Sigmoid colon (tissue), 6 donors: ENCODE measurements at regions not wholly inside any gene's neighbourhood (a gene's known extent, or its start where the extent isn't known, plus 50 kb on each side); places are given as distances from the start of the nearest gene placed in this dataset.

Source experiments
- DNase-seq: peaks from one replicate; pipeline ENCODE4 v3.0.0-alpha.2; 2019
- H3K27ac ChIP-seq, 4 donors: fragments of 200-600 bp; sonication (generic); one replicate each; pipeline ENCODE4 v1.5.1; 2016 to 2019; ENCODE audit warnings: mild to moderate bottlenecking in 1 of 4
- H3K27me3 ChIP-seq, 3 donors: fragments of 200-600 bp; sonication (generic); one replicate each; pipeline ENCODE4 v1.5.1; 2019; ENCODE audit warnings: mild to moderate bottlenecking in 1 of 3
- H3K36me3 ChIP-seq, 4 donors: fragments of 200-600 bp; sonication (generic); one replicate each; pipeline ENCODE4 v1.5.1; 2016 to 2019
- H3K4me1 ChIP-seq, 4 donors: fragments of 200-600 bp; sonication (generic); one replicate each; pipeline ENCODE4 v1.5.1; 2017 to 2019
- H3K4me3 ChIP-seq, 4 donors: fragments of 200-600 bp; sonication (generic); one replicate each; pipeline ENCODE4 v1.5.1; 2017 to 2019; ENCODE audit warnings: mild to moderate bottlenecking in 2 of 4, moderate library complexity in 1 of 4
- H3K9me3 ChIP-seq, 4 donors: fragments of 200-600 bp in 3 of 4; sonication (generic) in 3 of 4; one replicate each; pipeline versions ENCODE4 v1.5.1 to v1.6.1; 2013 to 2019
- EP300 ChIP-seq, 4 donors: sonication (generic); formaldehyde crosslinking; IDR thresholded peaks; one replicate each; pipeline ENCODE4 v1.6.1; 2017; ENCODE audit warnings: antibody characterized with exemption in 4 of 4
- POLR2A ChIP-seq, 2 donors: fragments of 450-650 bp; IDR thresholded peaks; one replicate each; pipeline ENCODE4 v1.6.1; 2016; ENCODE audit warnings: antibody characterized with exemption in 2 of 2, mild to moderate bottlenecking in 2 of 2, moderate library complexity in 2 of 2
- POLR2AphosphoS5 ChIP-seq, 4 donors: sonication (generic); formaldehyde crosslinking; IDR thresholded peaks; one replicate each; pipeline ENCODE4 v1.6.1; 2017; ENCODE audit warnings: antibody characterized with exemption in 4 of 4
- WGBS, 2 donors: extraction: QIAGEN DNeasy Blood & Tissue Kit; methylation state at CpG; one replicate each; pipeline ENCODE4 v1.1.7; 2013; 5-methylcytosine and 5-hydroxymethylcytosine counted together
- intact Hi-C: fragments of 100-400 bp; cut with DNase I; formaldehyde crosslinking; loops from one replicate; pipeline ENCODE4 v1.15.1; 2023
- TF ChIP-seq, protein P1 (sequence below), 4 experiments: fragments of 450-650 bp in 3 of 4; fragments of 200-600 bp in 1 of 4; IDR thresholded peaks; one replicate each; pipeline ENCODE4 v1.5.1; 2016 to 2019; ENCODE audit warnings: antibody characterized with exemption in 4 of 4, mild to moderate bottlenecking in 3 of 4, moderate library complexity in 2 of 4
- donor health status: healthy with polysubstance abuse.
- donor health status: healthy.

DNA sequence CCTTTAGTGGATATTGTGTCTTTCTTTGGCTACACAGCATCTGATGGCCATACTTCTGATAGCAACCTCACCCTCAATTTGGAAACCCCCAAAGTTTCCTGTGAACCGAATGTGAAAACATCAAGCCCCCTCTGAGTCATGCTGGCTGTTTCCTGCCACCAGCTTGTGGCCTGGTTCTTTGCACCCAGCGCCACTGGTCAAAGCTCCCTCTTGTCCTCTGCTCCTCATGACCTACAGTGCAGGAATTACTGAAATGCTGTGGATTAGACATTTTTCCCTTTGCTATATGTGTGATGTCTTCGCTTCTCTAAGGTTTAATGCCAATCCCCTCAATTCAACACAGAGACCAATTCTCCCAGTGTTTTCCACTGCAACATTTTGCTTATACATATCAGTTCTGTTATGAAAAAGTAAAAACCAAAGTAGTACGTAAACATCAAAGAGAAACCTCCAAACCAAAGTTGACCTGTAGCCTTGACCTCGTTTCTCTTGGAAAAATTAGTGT, 224.0 kb upstream of the TENM3 start:
- no peak overlapping the region for H3K27ac ChIP-seq
- H3K4me1 ChIP-seq: no peaks in the 10 kb centered on the region
- no peaks in the 10 kb centered on the region for H3K27me3 ChIP-seq
- intact Hi-C loops: no loop called here
- no peak for DNase-seq
- H3K4me3 ChIP-seq: no peak overlapping the region
- 67 to 76% methylated on average over 5 of the region's 5 CpGs for WGBS, 2 donors
- H3K36me3 ChIP-seq: no peaks in the 10 kb centered on the region
- no peaks in the 10 kb centered on the region for H3K9me3 ChIP-seq
- TF ChIP-seq EP300 (IDR thresholded peaks at IDR 0.05) (no peak), POLR2A (IDR thresholded peaks at IDR 0.05) (no peak)

DNA sequence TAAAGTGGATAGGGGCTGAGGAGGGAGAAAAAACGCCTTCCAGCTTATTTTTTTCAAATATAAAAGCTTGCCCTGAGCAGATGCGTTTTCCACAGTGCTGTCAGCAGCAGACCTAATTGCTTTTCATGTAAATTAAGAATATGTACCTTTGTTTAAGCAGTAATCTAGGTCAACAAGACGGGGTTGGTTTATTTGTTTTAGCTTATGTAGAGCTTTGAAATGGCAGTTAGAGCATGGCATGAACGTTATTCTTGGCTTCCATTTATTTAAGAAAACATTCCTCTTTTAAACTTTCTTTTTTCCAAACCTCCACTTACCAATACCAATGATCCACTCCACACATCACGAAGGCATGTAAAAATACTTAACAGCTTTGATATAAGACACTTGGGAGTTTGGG, 220.3 kb upstream of the TENM3 start:
- WGBS, 2 donors: 8 to 32% methylated on average over 5 of the region's 5 CpGs

GRCh38 chr4:182023469-182023868, 219.7 kb upstream of the TENM3 start:
- H3K36me3 ChIP-seq: no peaks in the 10 kb centered on the region
- no peak overlapping the region for H3K27ac ChIP-seq
- DNase-seq: no peak
- H3K27me3 ChIP-seq: no peaks in the 10 kb centered on the region
- H3K9me3 ChIP-seq: no peaks in the 10 kb centered on the region
- no peaks in the 10 kb centered on the region for H3K4me1 ChIP-seq
- intact Hi-C loops: no loop called here
- H3K4me3 ChIP-seq: no peak overlapping the region
- no peak for TF ChIP-seq POLR2A (IDR thresholded peaks at IDR 0.05)
- TF ChIP-seq POLR2AphosphoS5 (IDR thresholded peaks at IDR 0.05): no peak
- TF ChIP-seq EP300 (IDR thresholded peaks at IDR 0.05): no peak
- TF ChIP-seq, protein P1, sequence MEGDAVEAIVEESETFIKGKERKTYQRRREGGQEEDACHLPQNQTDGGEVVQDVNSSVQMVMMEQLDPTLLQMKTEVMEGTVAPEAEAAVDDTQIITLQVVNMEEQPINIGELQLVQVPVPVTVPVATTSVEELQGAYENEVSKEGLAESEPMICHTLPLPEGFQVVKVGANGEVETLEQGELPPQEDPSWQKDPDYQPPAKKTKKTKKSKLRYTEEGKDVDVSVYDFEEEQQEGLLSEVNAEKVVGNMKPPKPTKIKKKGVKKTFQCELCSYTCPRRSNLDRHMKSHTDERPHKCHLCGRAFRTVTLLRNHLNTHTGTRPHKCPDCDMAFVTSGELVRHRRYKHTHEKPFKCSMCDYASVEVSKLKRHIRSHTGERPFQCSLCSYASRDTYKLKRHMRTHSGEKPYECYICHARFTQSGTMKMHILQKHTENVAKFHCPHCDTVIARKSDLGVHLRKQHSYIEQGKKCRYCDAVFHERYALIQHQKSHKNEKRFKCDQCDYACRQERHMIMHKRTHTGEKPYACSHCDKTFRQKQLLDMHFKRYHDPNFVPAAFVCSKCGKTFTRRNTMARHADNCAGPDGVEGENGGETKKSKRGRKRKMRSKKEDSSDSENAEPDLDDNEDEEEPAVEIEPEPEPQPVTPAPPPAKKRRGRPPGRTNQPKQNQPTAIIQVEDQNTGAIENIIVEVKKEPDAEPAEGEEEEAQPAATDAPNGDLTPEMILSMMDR (IDR thresholded peaks at IDR 0.05): no peak
- 10 to 64% methylated on average over 3 of the region's 3 CpGs for WGBS, 2 donors

More for the DNA sequence above, 220.3 kb upstream of the TENM3 start:
- no peak overlapping the region for H3K4me3 ChIP-seq
- H3K36me3 ChIP-seq: no peaks in the 10 kb centered on the region
- no peaks in the 10 kb centered on the region for H3K27me3 ChIP-seq
- TF ChIP-seq POLR2AphosphoS5 (IDR thresholded peaks at IDR 0.05) (no peak), EP300 (IDR thresholded peaks at IDR 0.05) (no peak), POLR2A (IDR thresholded peaks at IDR 0.05) (no peak)
- TF ChIP-seq, protein P1 (IDR thresholded peaks at IDR 0.05): no peak
- no peaks in the 10 kb centered on the region for H3K4me1 ChIP-seq
- no peak overlapping the region for H3K27ac ChIP-seq
- DNase-seq: no peak
- intact Hi-C loops: no loop called here
- no peaks in the 10 kb centered on the region for H3K9me3 ChIP-seq

DNA sequence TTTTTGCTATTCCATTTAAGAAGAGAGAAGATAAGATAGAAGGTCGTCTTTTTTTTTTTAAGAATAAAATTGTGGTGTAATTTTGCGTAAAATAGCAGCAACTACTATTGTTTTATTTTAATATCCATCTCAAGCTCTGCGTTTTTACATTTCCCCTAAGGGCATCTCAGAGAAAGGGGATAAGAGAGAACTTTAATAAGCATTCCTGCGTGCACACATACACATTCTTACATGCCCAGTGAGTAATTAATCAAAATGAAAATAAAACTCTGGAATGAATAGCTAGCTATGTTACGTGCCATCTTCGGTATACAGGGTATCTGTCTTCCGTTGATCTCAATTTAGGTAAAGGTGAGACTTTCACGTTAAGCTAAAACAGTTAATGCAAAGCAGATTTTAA, 200.3 kb upstream of the TENM3 start:
- intact Hi-C loops: no loop called here
- Histone ChIP-seq H3K36me3 (no peaks in the 10 kb centered on the region), H3K4me1 (no peaks in the 10 kb centered on the region), H3K9me3 (no peaks in the 10 kb centered on the region), H3K4me3 (no peak overlapping the region), H3K27me3 (no peaks in the 10 kb centered on the region), H3K27ac (no peak overlapping the region)
- no peak for DNase-seq
- TF ChIP-seq EP300 (IDR thresholded peaks at IDR 0.05): no peak
- no peak for TF ChIP-seq POLR2AphosphoS5 (IDR thresholded peaks at IDR 0.05)
- TF ChIP-seq, protein P1 (IDR thresholded peaks at IDR 0.05): no peak
- no peak for TF ChIP-seq POLR2A (IDR thresholded peaks at IDR 0.05)
- 86 to 87% methylated on average over 8 of the region's 8 CpGs for WGBS, 2 donors

- WGBS, 2 donors: 79 to 89% methylated on average over 1 of the region's 1 CpG
- DNase-seq: no peak
- Histone ChIP-seq H3K9me3 (no peaks in the 10 kb centered on the region), H3K27me3 (no peaks in the 10 kb centered on the region), H3K4me3 (no peak overlapping the region), H3K36me3 (no peaks in the 10 kb centered on the region), H3K27ac (no peak overlapping the region), H3K4me1 (no peaks in the 10 kb centered on the region)
- intact Hi-C loops: no loop called here
- TF ChIP-seq POLR2A (IDR thresholded peaks at IDR 0.05): no peak
- no peak for TF ChIP-seq EP300 (IDR thresholded peaks at IDR 0.05)
- TF ChIP-seq, protein P1 (IDR thresholded peaks at IDR 0.05): no peak
- no peak for TF ChIP-seq POLR2AphosphoS5 (IDR thresholded peaks at IDR 0.05)
Measured at GRCh38 chr4:182048871-182049270, 194.3 kb upstream of the TENM3 start.
